SHP77 (cell line): ENCODE measurements at regions not wholly inside any gene's neighbourhood (a gene's known extent, or its start where the extent isn't known, plus 50 kb on each side); places are given as distances from the start of the nearest gene placed in this dataset.

ENCODE experiments used
- DNase-seq, 2 experiments: peaks; one replicate each; lab custom pipeline; 2025; lab: John Stamatoyannopoulos, UW

- no peak for DNase-seq
Observed at GRCh38 chr10:9757176-9757575, 1260.5 kb upstream of the CELF2 start.

- DNase-seq = no peak
Observed at GRCh38 chr10:9759596-9759995, 1258.1 kb upstream of the CELF2 start.

- DNase-seq = no peak
Observed at GRCh38 chr10:9762966-9763656, 1254.6 kb upstream of the CELF2 start.

GRCh38 chr10:9766762-9767161, 1250.9 kb upstream of the CELF2 start:
- DNase-seq = no peak

GRCh38 chr10:9781666-9782065, 1236.0 kb upstream of the CELF2 start:
- no peak for DNase-seq

- DNase-seq = no peak
Observed at GRCh38 chr10:9786101-9786500, 1231.6 kb upstream of the CELF2 start.

- no peak for DNase-seq
Observed at GRCh38 chr10:9786576-9786975, 1231.1 kb upstream of the CELF2 start.

- no peak for DNase-seq
Observed at GRCh38 chr10:9789996-9790395, 1227.7 kb upstream of the CELF2 start.

GRCh38 chr10:9792181-9792580, 1225.5 kb upstream of the CELF2 start:
- DNase-seq = no peak

- DNase-seq = no peak
Observed at GRCh38 chr10:9796564-9796963, 1221.1 kb upstream of the CELF2 start.

- DNase-seq = no peak
Observed at GRCh38 chr10:9800011-9800410, 1217.7 kb upstream of the CELF2 start.

GRCh38 chr10:9800571-9800970, 1217.1 kb upstream of the CELF2 start:
- no peak for DNase-seq

- DNase-seq = no peak
Observed at GRCh38 chr10:9807846-9808245, 1209.8 kb upstream of the CELF2 start.

- no peak for DNase-seq
Observed at GRCh38 chr10:9811601-9812000, 1206.1 kb upstream of the CELF2 start.

- DNase-seq = no peak
Observed at GRCh38 chr10:9814285-9814864, 1203.3 kb upstream of the CELF2 start.

GRCh38 chr10:9819756-9820494, 1197.7 kb upstream of the CELF2 start:
- DNase-seq = no peak

- no peak for DNase-seq
Observed at GRCh38 chr10:9823268-9823930, 1194.3 kb upstream of the CELF2 start.

- no peak for DNase-seq
Observed at GRCh38 chr10:9824631-9825071, 1193.0 kb upstream of the CELF2 start.

GRCh38 chr10:9825491-9826018, 1192.1 kb upstream of the CELF2 start:
- DNase-seq = no peak

GRCh38 chr10:9828110-9828509, 1189.6 kb upstream of the CELF2 start:
- DNase-seq = no peak

- peak in 1 of 2 experiments; percentile 28 for DNase-seq
Observed at GRCh38 chr10:9833942-9834341, 1183.7 kb upstream of the CELF2 start.

- DNase-seq = no peak
Observed at GRCh38 chr10:9834434-9834833, 1183.2 kb upstream of the CELF2 start.
